CD4-positive, alpha-beta T cell treated with Interleukin-4 for 1 hour (primary cell): ENCODE measurements at regions not wholly inside any gene's neighbourhood (a gene's known extent, or its start where the extent isn't known, plus 50 kb on each side); places are given as distances from the start of the nearest gene placed in this dataset.

Source experiments
- DNase-seq, 2 donors: peaks; one replicate each; pipeline ENCODE4 v3.0.0-alpha.2; 2020 to 2022

GRCh38 chr18:38898167-38898566, 1332.6 kb upstream of the CELF4 start:
- no peak for DNase-seq

GRCh38 chr18:38895560-38895959, 1330.0 kb upstream of the CELF4 start:
- DNase-seq: no peak

- DNase-seq: no peak
Observed at GRCh38 chr18:38887671-38888020, 1322.0 kb upstream of the CELF4 start.

GRCh38 chr18:38886861-38887670, 1321.5 kb upstream of the CELF4 start:
- DNase-seq: no peak

GRCh38 chr18:38886235-38886634, 1320.6 kb upstream of the CELF4 start:
- no peak for DNase-seq

GRCh38 chr18:38884050-38884449, 1318.5 kb upstream of the CELF4 start:
- DNase-seq: no peak

- DNase-seq: no peak
Observed at GRCh38 chr18:38883111-38883510, 1317.5 kb upstream of the CELF4 start.

- DNase-seq: no peak
Observed at GRCh38 chr18:38879871-38880270, 1314.3 kb upstream of the CELF4 start.

- no peak for DNase-seq
Observed at GRCh38 chr18:38872342-38872741, 1306.7 kb upstream of the CELF4 start.

- no peak for DNase-seq
Observed at GRCh38 chr18:38868757-38869156, 1303.2 kb upstream of the CELF4 start.

GRCh38 chr18:38867680-38868079, 1302.1 kb upstream of the CELF4 start:
- DNase-seq: no peak

- DNase-seq: no peak
Observed at GRCh38 chr18:38851526-38851925, 1285.9 kb upstream of the CELF4 start.

- DNase-seq: no peak
Observed at GRCh38 chr18:38847326-38847725, 1281.7 kb upstream of the CELF4 start.

- DNase-seq: no peak
Observed at GRCh38 chr18:38843291-38843690, 1277.7 kb upstream of the CELF4 start.

- no peak for DNase-seq
Observed at GRCh38 chr18:38826247-38826646, 1260.6 kb upstream of the CELF4 start.

GRCh38 chr18:38811209-38811608, 1245.6 kb upstream of the CELF4 start:
- no peak for DNase-seq

GRCh38 chr18:38810789-38811188, 1245.2 kb upstream of the CELF4 start:
- DNase-seq: no peak

GRCh38 chr18:38807915-38808314, 1242.3 kb upstream of the CELF4 start:
- DNase-seq: no peak

GRCh38 chr18:38805256-38805655, 1239.7 kb upstream of the CELF4 start:
- DNase-seq: no peak

- DNase-seq: no peak
Observed at GRCh38 chr18:38801640-38802039, 1236.0 kb upstream of the CELF4 start.

GRCh38 chr18:38796762-38797161, 1231.2 kb upstream of the CELF4 start:
- DNase-seq: no peak

GRCh38 chr18:38792731-38793130, 1227.1 kb upstream of the CELF4 start:
- no peak for DNase-seq

- no peak for DNase-seq
Observed at GRCh38 chr18:38790786-38791185, 1225.2 kb upstream of the CELF4 start.

GRCh38 chr18:38790303-38790702, 1224.7 kb upstream of the CELF4 start:
- DNase-seq: no peak

- DNase-seq: no peak
Observed at GRCh38 chr18:38789141-38789540, 1223.5 kb upstream of the CELF4 start.
